A549 (cell line): ENCODE measurements at regions not wholly inside any gene's neighbourhood (a gene's known extent, or its start where the extent isn't known, plus 50 kb on each side); places are given as distances from the start of the nearest gene placed in this dataset.

ENCODE experiments used
- ATAC-seq, 2 experiments: fragments of 200-7000 bp in 1 of 2; fragments of >200 bp in 1 of 2; cut with Nextera tagmentation in 1 of 2; cut with Tn5 transposase in 1 of 2; 3 replicates each; pipeline versions ENCODE4 v1.8.0 to v1.9.1; 2018 to 2020; ENCODE audit warnings: mild to moderate bottlenecking in 1 of 2, moderate library complexity in 1 of 2
- CTCF ChIA-PET: fragments of 300-600 bp; sonication (Branson Sonifier 250); formaldehyde crosslinking; extraction: SDS; loops from one replicate; lab custom pipeline; 2021; ENCODE audit warnings: antibody characterized with exemption, inconsistent platforms; lab: Yijun Ruan, JAX
- POLR2A ChIA-PET: fragments of 350-600 bp; formaldehyde crosslinking; extraction: SDS; loops from one replicate; lab custom pipeline; 2021; ENCODE audit warnings: antibody characterized with exemption, inconsistent platforms; lab: Yijun Ruan, JAX
- DNase-seq, 2 experiments: peaks; one replicate each; pipeline versions ENCODE4 v3.0.0 to v3.0.0-alpha.2; 2011 to 2016; ENCODE audit warnings: low read depth in 1 of 2, low spot score in 1 of 2
- FAIRE-seq: peaks from 2 replicates; lab custom pipeline; 2011; peaks lifted over from hg19 to GRCh38; lab: Jason Lieb, UNC
- H3K27ac ChIP-seq, 2 experiments: fragments of >200 bp; sonication (Bioruptor Twin); formaldehyde crosslinking; 3 replicates each; pipeline ENCODE4 v1.5.1; 2016 to 2017
- H3K4me1 ChIP-seq: fragments of >200 bp; sonication (Bioruptor Twin); formaldehyde crosslinking; 3 replicates; pipeline ENCODE4 v1.6.1; 2016
- H3K4me2 ChIP-seq: fragments of >200 bp; sonication (Bioruptor Twin); formaldehyde crosslinking; 3 replicates; pipeline ENCODE4 v1.6.1; 2016
- H3K4me3 ChIP-seq: fragments of >200 bp; sonication (Bioruptor Twin); formaldehyde crosslinking; 3 replicates; pipeline ENCODE4 v1.5.1; 2016
- H3K9me3 ChIP-seq: fragments of >200 bp; sonication (Bioruptor Twin); formaldehyde crosslinking; 3 replicates; pipeline ENCODE4 v1.6.1; 2016
- EHMT2 ChIP-seq: fragments of 200-600 bp; sonication (generic); IDR thresholded peaks from 2 replicates; pipeline ENCODE4 v1.6.1; 2016; ENCODE audit warnings: antibody characterized with exemption, low read depth, mild to moderate bottlenecking, moderate library complexity
- ESRRA ChIP-seq: fragments of 150-350 bp; IDR thresholded peaks from 2 replicates; pipeline ENCODE4 v1.6.1; 2014; ENCODE audit warnings: mild to moderate bottlenecking, low read length, borderline replicate concordance
- PBX3 ChIP-seq: IDR thresholded peaks from 2 replicates; pipeline ENCODE4 v1.6.1; 2012
- POLR2AphosphoS2 ChIP-seq: conservative IDR thresholded peaks from 2 replicates; pipeline ENCODE4 v1.6.1; 2012; ENCODE audit warnings: low read length, improper control_type of control experiment, inconsistent platforms
- REST ChIP-seq: fragments of 200-600 bp; sonication (generic); IDR thresholded peaks from 2 replicates; pipeline ENCODE4 v1.6.1; 2016; ENCODE audit warnings: antibody characterized with exemption, mild to moderate bottlenecking, moderate library complexity
- SMC3 ChIP-seq: fragments of >200 bp; sonication (Bioruptor Twin); formaldehyde crosslinking; IDR thresholded peaks from 3 replicates; pipeline ENCODE4 v1.6.1; 2018; ENCODE audit warnings: inconsistent platforms
- SREBF2 ChIP-seq: fragments of 450-650 bp; IDR thresholded peaks from 2 replicates; pipeline ENCODE4 v1.6.1; 2014; ENCODE audit warnings: mild to moderate bottlenecking, moderate library complexity
- WGBS: methylation state at CpG from one replicate; pipeline ENCODE4 v1.1.6; 2017; ENCODE audit errors: missing lambda C conversion rate; 5-methylcytosine and 5-hydroxymethylcytosine counted together

GRCh38 chr13:19252381-19252780 lies 70.8 kb upstream of the TUBA3C start:
- 25% methylated on average over 4 of the region's 4 CpGs for WGBS
- ATAC-seq (no peak), FAIRE-seq (no peak)
- Histone ChIP-seq H3K27ac (no peak overlapping the region), H3K4me3 (no peak overlapping the region), H3K4me1 (no peaks in the 10 kb centered on the region)
- CTCF ChIA-PET = no interaction called here
- TF ChIP-seq PBX3 = no peak
- TF ChIP-seq, all 56 proteins: peak for 0
- Histone ChIP-seq H3K4me2 (no peak overlapping the region), H3K9me3 (no peaks in the 10 kb centered on the region)
- no peak for DNase-seq
- POLR2A ChIA-PET = no interaction called here

GRCh38 chr13:19239114-19239860 lies 57.7 kb upstream of the TUBA3C start:
- DNase-seq = no peak
- ChIA-PET CTCF (no interaction called here), POLR2A (no interaction called here)
- no peaks in the 10 kb centered on the region for H3K9me3 ChIP-seq
- ATAC-seq = no peak
- WGBS = 18% methylated on average over 6 of the region's 6 CpGs
- no peak overlapping the region for H3K4me2 ChIP-seq
- H3K4me3 ChIP-seq = no peak overlapping the region
- TF ChIP-seq SREBF2 (no peak), EHMT2 (no peak), ESRRA (no peak), POLR2AphosphoS2 (no peak), SMC3 (no peak), REST (no peak)
- TF ChIP-seq, all 56 proteins: peak for 0
- H3K4me1 ChIP-seq = no peaks in the 10 kb centered on the region
- H3K27ac ChIP-seq = no peak overlapping the region
- no peak for FAIRE-seq
